Activated CD8-positive, alpha-beta T cell treated with anti-CD3 and anti-CD28 coated beads for 36 hours (primary cell): ENCODE measurements at regions not wholly inside any gene's neighbourhood (a gene's known extent, or its start where the extent isn't known, plus 50 kb on each side); places are given as distances from the start of the nearest gene placed in this dataset.
"Not testable (repeated sequence)": the region's sequence is repeated elsewhere in the genome, so short reads cannot be mapped to it uniquely, and the experiment has no call there.

Experiments used
- ATAC-seq: fragments of 200-7000 bp; cut with Tn5 transposase; one replicate; pipeline ENCODE4 v1.10.0; 2021; ENCODE audit warnings: mild to moderate bottlenecking, moderate library complexity
- CTCF ChIA-PET: fragments of 350-600 bp; sonication (Branson Sonifier 250); formaldehyde crosslinking; loops from one replicate; lab custom pipeline; 2021; ENCODE audit warnings: antibody characterized with exemption; lab: Charles Lee
- POLR2A ChIA-PET: fragments of 350-600 bp; sonication (Branson Sonifier 250); formaldehyde crosslinking; loops from one replicate; lab custom pipeline; 2021; ENCODE audit warnings: antibody characterized with exemption; lab: Charles Lee
- DNase-seq: peaks from one replicate; pipeline ENCODE4 v3.0.0-alpha.2; 2020
- H3K27ac Mint-ChIP-seq: one replicate; pipeline ENCODE4 v1.8.0; 2021; ENCODE audit warnings: mild to moderate bottlenecking, mixed read lengths
- H3K27me3 Mint-ChIP-seq: one replicate; pipeline ENCODE4 v1.8.0; 2021; ENCODE audit warnings: mixed read lengths
- H3K36me3 Mint-ChIP-seq: one replicate; pipeline ENCODE4 v1.8.0; 2021; ENCODE audit warnings: low read depth, mixed read lengths
- H3K4me1 Mint-ChIP-seq: one replicate; pipeline ENCODE4 v1.8.0; 2021; ENCODE audit warnings: low read depth, mixed read lengths
- H3K4me3 Mint-ChIP-seq: one replicate; pipeline ENCODE4 v1.8.0; 2021; ENCODE audit warnings: mild to moderate bottlenecking, moderate library complexity, mixed read lengths
- H3K9me3 Mint-ChIP-seq: one replicate; pipeline ENCODE4 v1.8.0; 2021; ENCODE audit warnings: mixed read lengths
- CTCF ChIP-seq: fragments of 200-600 bp; IDR thresholded peaks from one replicate; pipeline ENCODE4 v1.8.0; 2022; ENCODE audit warnings: antibody characterized with exemption, mild to moderate bottlenecking
- intact Hi-C: fragments of 100-400 bp; cut with micrococcal nuclease; formaldehyde crosslinking; loops from one replicate; pipeline ENCODE4 v1.10.0; 2022

GRCh38 chr12:17296882-17297281 is 690.9 kb upstream of the LMO3 start:
- ATAC-seq = no peak
- POLR2A ChIA-PET = no interaction called here
- TF ChIP-seq CTCF = no peak
- no peak overlapping the region for H3K27ac Mint-ChIP-seq
- CTCF ChIA-PET = no interaction called here
- intact Hi-C loops = no loop called here
- no peaks in the 10 kb centered on the region for H3K4me1 Mint-ChIP-seq
- peaks cover 26% of the 10 kb centered on the region for H3K9me3 Mint-ChIP-seq
- DNase-seq = no peak
- no peak overlapping the region for H3K4me3 Mint-ChIP-seq
- no peaks in the 10 kb centered on the region for H3K36me3 Mint-ChIP-seq
- no peaks in the 10 kb centered on the region for H3K27me3 Mint-ChIP-seq

- Mint-ChIP-seq H3K27me3 (no peaks in the 10 kb centered on the region), H3K36me3 (no peaks in the 10 kb centered on the region), H3K9me3 (peaks cover 14% of the 10 kb centered on the region), H3K4me1 (no peaks in the 10 kb centered on the region), H3K4me3 (no peak overlapping the region), H3K27ac (no peak overlapping the region)
- POLR2A ChIA-PET = no interaction called here
- intact Hi-C loops = no loop called here
- CTCF ChIA-PET = interaction anchor here (1.4 kb wide), 1 partner anchor 11 kb away, joined by 3 read pairs; no protein-coding TSS in a partner anchor
- ATAC-seq = no peak
- DNase-seq = no peak
- no peak for TF ChIP-seq CTCF
Observed at GRCh38 chr12:17286874-17287273, 680.9 kb upstream of the LMO3 start.

- intact Hi-C loops = no loop called here
Observed at GRCh38 chr12:17284873-17285272, 678.9 kb upstream of the LMO3 start.

GRCh38 chr12:17283563-17283962 is 677.6 kb upstream of the LMO3 start:
- CTCF ChIA-PET = no interaction called here
- DNase-seq = no peak
- TF ChIP-seq CTCF = no peak
- intact Hi-C loops = no loop called here
- ATAC-seq = no peak
- Mint-ChIP-seq H3K27me3 (no peaks in the 10 kb centered on the region), H3K4me3 (no peak overlapping the region), H3K9me3 (peaks cover 15% of the 10 kb centered on the region), H3K36me3 (no peaks in the 10 kb centered on the region), H3K4me1 (no peaks in the 10 kb centered on the region), H3K27ac (no peak overlapping the region)
- POLR2A ChIA-PET = no interaction called here

More at GRCh38 chr12:17284873-17285272, 678.9 kb upstream of the LMO3 start:
- Mint-ChIP-seq H3K27me3 (no peaks in the 10 kb centered on the region), H3K4me1 (no peaks in the 10 kb centered on the region), H3K27ac (no peak overlapping the region), H3K4me3 (no peak overlapping the region), H3K36me3 (no peaks in the 10 kb centered on the region), H3K9me3 (peaks cover 17% of the 10 kb centered on the region)
- no peak for ATAC-seq
- ChIA-PET CTCF (no interaction called here), POLR2A (no interaction called here)
- TF ChIP-seq CTCF = no peak
- no peak for DNase-seq

- POLR2A ChIA-PET = interaction anchor here (0.6 kb wide), 1 partner anchor 700 kb away, joined by 3 read pairs; no protein-coding TSS in a partner anchor
Observed at GRCh38 chr12:17282169-17282568, 676.2 kb upstream of the LMO3 start.

GRCh38 chr12:17278946-17279345 is 673.0 kb upstream of the LMO3 start:
- DNase-seq (no peak), ATAC-seq (no peak)
- intact Hi-C loops = no loop called here
- Mint-ChIP-seq H3K36me3 (no peaks in the 10 kb centered on the region), H3K4me1 (no peaks in the 10 kb centered on the region), H3K4me3 (no peak overlapping the region), H3K9me3 (peaks cover 6% of the 10 kb centered on the region), H3K27ac (no peak overlapping the region), H3K27me3 (no peaks in the 10 kb centered on the region)
- no peak for TF ChIP-seq CTCF
- POLR2A ChIA-PET = no interaction called here
- CTCF ChIA-PET = no interaction called here

More at GRCh38 chr12:17282169-17282568, 676.2 kb upstream of the LMO3 start:
- H3K4me1 Mint-ChIP-seq, H3K4me3 Mint-ChIP-seq, ATAC-seq, H3K36me3 Mint-ChIP-seq, H3K27ac Mint-ChIP-seq, intact Hi-C loops, CTCF ChIA-PET, H3K27me3 Mint-ChIP-seq, DNase-seq: not testable (repeated sequence)
- H3K9me3 Mint-ChIP-seq = peaks cover 13% of the 10 kb centered on the region
